Upper lobe of left lung (tissue), 6 donors: ENCODE measurements at regions not wholly inside any gene's neighbourhood (a gene's known extent, or its start where the extent isn't known, plus 50 kb on each side); places are given as distances from the start of the nearest gene placed in this dataset.

Experiments
- ATAC-seq, 2 donors: fragments of 200-7000 bp; cut with Tn5 transposase; one replicate each; pipeline ENCODE4 v1.9.1; 2022; ENCODE audit warnings: mild to moderate bottlenecking in 2 of 2, moderate library complexity in 2 of 2; ENCODE audit not compliant: low FRiP score in 2 of 2
- DNase-seq, 2 donors: peaks; one replicate each; pipeline ENCODE4 v3.0.0-alpha.2; 2019 to 2020
- H3K27ac ChIP-seq, 4 donors: fragments of 200-600 bp; sonication (generic); one replicate each; pipeline ENCODE4 v1.5.1; 2016 to 2019
- H3K27me3 ChIP-seq, 4 donors: fragments of 200-600 bp; sonication (generic); one replicate each; pipeline ENCODE4 v1.5.1; 2017 to 2019
- H3K36me3 ChIP-seq, 4 donors: fragments of 200-600 bp; sonication (generic); one replicate each; pipeline ENCODE4 v1.5.1; 2016 to 2019
- H3K4me1 ChIP-seq, 4 donors: fragments of 200-600 bp; sonication (generic); one replicate each; pipeline ENCODE4 v1.5.1; 2018 to 2019
- H3K4me3 ChIP-seq, 4 donors: fragments of 200-600 bp; sonication (generic); one replicate each; pipeline ENCODE4 v1.5.1; 2017 to 2019; ENCODE audit warnings: mild to moderate bottlenecking in 2 of 4, moderate library complexity in 1 of 4
- H3K9me3 ChIP-seq, 4 donors: fragments of 200-600 bp; sonication (generic); one replicate each; pipeline ENCODE4 v1.5.1; 2018 to 2019
- CTCF ChIP-seq, 6 experiments: fragments of 450-650 bp in 4 of 6; fragments of 200-600 bp in 2 of 6; sonication (generic) in 2 of 6; IDR thresholded peaks; one replicate each; pipeline ENCODE4 v1.5.1; 2016 to 2019; ENCODE audit warnings: antibody characterized with exemption in 6 of 6
- EP300 ChIP-seq, 4 donors: sonication (generic); formaldehyde crosslinking; IDR thresholded peaks; one replicate each; pipeline ENCODE4 v1.5.1; 2017; ENCODE audit warnings: antibody characterized with exemption in 4 of 4, control low read depth in 2 of 4
- POLR2A ChIP-seq, 4 donors: fragments of 450-650 bp; IDR thresholded peaks; one replicate each; pipeline ENCODE4 v1.5.1; 2016 to 2017; ENCODE audit warnings: antibody characterized with exemption in 4 of 4, mild to moderate bottlenecking in 2 of 4
- POLR2AphosphoS5 ChIP-seq, 2 donors: sonication (generic); formaldehyde crosslinking; IDR thresholded peaks; one replicate each; pipeline ENCODE4 v1.5.1; 2017; ENCODE audit warnings: antibody characterized with exemption in 2 of 2
- WGBS, 2 donors: methylation state at CpG; one replicate each; pipeline ENCODE4 v1.1.5; 2017 to 2018; 5-methylcytosine and 5-hydroxymethylcytosine counted together
- donor health status: DM: no; HTN: no; CAD: no; lungs with moderate emphysema.
- donor health status: DM: no; HTN: yes; CAD: no; lungs with severe emphysema.

- Histone ChIP-seq H3K27me3 (no peaks in the 10 kb centered on the region), H3K36me3 (no peaks in the 10 kb centered on the region), H3K4me1 (peaks cover 38 to 58% (median 46%) of the 10 kb centered on the region in 4 donors), H3K27ac (peak overlapping the region; percentile 94 to 99 (median 96)), H3K4me3 (no peak overlapping the region), H3K9me3 (no peaks in the 10 kb centered on the region)
- peak; percentile 97 to 100 for DNase-seq
- peak; percentile 94 to 96 for ATAC-seq
- 21 to 33% methylated on average over 18 to 21 of the region's 25 CpGs for WGBS, 2 donors
- TF ChIP-seq EP300 (IDR thresholded peaks at IDR 0.05) (peak; percentile 100), CTCF (IDR thresholded peaks at IDR 0.05) (peak in 1 of 6 experiments; percentile 24), POLR2AphosphoS5 (IDR thresholded peaks at IDR 0.05) (peak; percentile 99 to 100), POLR2A (IDR thresholded peaks at IDR 0.05) (peak in 3 of 4 donors; percentile 18 to 81 (median 41))
These were observed 94.5 kb upstream of the PTPN1 start for GRCh38 chr20:50415516-50416268.

- peak in 1 of 2 donors; percentile 0 for ATAC-seq
- peak overlapping the region; percentile 94 to 99 (median 96) for H3K27ac ChIP-seq
- no peaks in the 10 kb centered on the region for H3K36me3 ChIP-seq
- H3K4me3 ChIP-seq, result no peak overlapping the region
- H3K4me1 ChIP-seq, result peaks cover 38 to 58% (median 46%) of the 10 kb centered on the region in 4 donors
- no peak for DNase-seq
- peaks cover 0 to 2% (median 0%) of the 10 kb centered on the region in 4 donors for H3K9me3 ChIP-seq
- H3K27me3 ChIP-seq, result no peaks in the 10 kb centered on the region
- no peak for TF ChIP-seq EP300 (IDR thresholded peaks at IDR 0.05)
- no peak for TF ChIP-seq POLR2AphosphoS5 (IDR thresholded peaks at IDR 0.05)
- TF ChIP-seq CTCF (IDR thresholded peaks at IDR 0.05), result no peak
- TF ChIP-seq POLR2A (IDR thresholded peaks at IDR 0.05), result no peak
- WGBS, 2 donors, result 76% methylated on average over 10 to 14 of the region's 14 CpGs
These were observed 93.7 kb upstream of the PTPN1 start for GRCh38 chr20:50416269-50417022.

GRCh38 chr20:50417023-50417329, 93.2 kb upstream of the PTPN1 start:
- Histone ChIP-seq H3K36me3 (no peaks in the 10 kb centered on the region), H3K27me3 (no peaks in the 10 kb centered on the region), H3K27ac (peak overlapping the region; percentile 94 to 99 (median 96)), H3K4me1 (peaks cover 35 to 58% (median 45%) of the 10 kb centered on the region in 4 donors), H3K9me3 (peaks cover 0 to 5% (median 2%) of the 10 kb centered on the region in 4 donors), H3K4me3 (no peak overlapping the region)
- WGBS, 2 donors, result 59 to 80% methylated on average over 1 to 5 of the region's 5 CpGs
- DNase-seq (no peak), ATAC-seq (no peak)
- no peak for TF ChIP-seq EP300 (IDR thresholded peaks at IDR 0.05)
- no peak for TF ChIP-seq POLR2AphosphoS5 (IDR thresholded peaks at IDR 0.05)
- TF ChIP-seq CTCF (IDR thresholded peaks at IDR 0.05), result no peak
- no peak for TF ChIP-seq POLR2A (IDR thresholded peaks at IDR 0.05)

GRCh38 chr20:50417484-50418235, 92.5 kb upstream of the PTPN1 start:
- peak overlapping the region; percentile 94 to 99 (median 96) for H3K27ac ChIP-seq

More at GRCh38 chr20:50417484-50418235, 92.5 kb upstream of the PTPN1 start:
- H3K36me3 ChIP-seq, result no peaks in the 10 kb centered on the region
- no peak overlapping the region for H3K4me3 ChIP-seq
- H3K9me3 ChIP-seq, result peaks cover 0 to 5% (median 2%) of the 10 kb centered on the region in 4 donors
- DNase-seq, result no peak
- no peaks in the 10 kb centered on the region for H3K27me3 ChIP-seq
- TF ChIP-seq POLR2AphosphoS5 (IDR thresholded peaks at IDR 0.05) (no peak), EP300 (IDR thresholded peaks at IDR 0.05) (no peak), CTCF (IDR thresholded peaks at IDR 0.05) (no peak), POLR2A (IDR thresholded peaks at IDR 0.05) (no peak)
- ATAC-seq, result no peak
- WGBS, 2 donors, result 92% methylated on average over 6 of the region's 6 CpGs
- H3K4me1 ChIP-seq, result peaks cover 33 to 60% (median 43%) of the 10 kb centered on the region in 4 donors
